CD4-positive, alpha-beta T cell (primary cell): ENCODE measurements at regions not wholly inside any gene's neighbourhood (a gene's known extent, or its start where the extent isn't known, plus 50 kb on each side); places are given as distances from the start of the nearest gene placed in this dataset.

ENCODE experiments used
- ATAC-seq: fragments of 200-7000 bp; cut with Tn5 transposase; one replicate; pipeline ENCODE4 v1.10.0; 2022; ENCODE audit warnings: mild to moderate bottlenecking; ENCODE audit not compliant: poor library complexity
- CTCF ChIA-PET: fragments of 350-600 bp; sonication (Branson Sonifier 250); formaldehyde crosslinking; loops from one replicate; lab custom pipeline; 2021; ENCODE audit warnings: antibody characterized with exemption, inconsistent platforms; lab: Charles Lee
- POLR2A ChIA-PET: fragments of 350-600 bp; sonication (Branson Sonifier 250); formaldehyde crosslinking; loops from one replicate; lab custom pipeline; 2021; ENCODE audit warnings: antibody characterized with exemption, inconsistent platforms; lab: Charles Lee
- DNase-seq, 14 experiments: peaks; one replicate each; pipeline ENCODE4 v3.0.0-alpha.2; 2013 to 2020; ENCODE audit warnings: mixed read lengths in 2 of 14
- H3K27ac ChIP-seq, 2 donors: one replicate each; pipeline versions ENCODE4 v1.5.1 to v1.7.0; 2013; ENCODE audit warnings: low read length in 2 of 2, low read depth in 1 of 2, mild to moderate bottlenecking in 1 of 2
- H3K27me3 ChIP-seq, 2 experiments: 1 replicate in 1 of 2; 2 replicates in 1 of 2; pipeline versions ENCODE4 v1.6.1 to v1.7.0; 2013; ENCODE audit warnings: low read length in 2 of 2, control low read depth in 1 of 2, mild to moderate bottlenecking in 1 of 2, moderate library complexity in 1 of 2; ENCODE audit not compliant: insufficient read depth in 2 of 2, control insufficient read depth in 1 of 2
- H3K36me3 ChIP-seq: one replicate; pipeline ENCODE4 v1.6.1; 2013; ENCODE audit warnings: low read length, control low read depth; ENCODE audit not compliant: insufficient read depth
- H3K4me1 ChIP-seq: one replicate; pipeline ENCODE4 v1.6.1; 2013; ENCODE audit warnings: low read length, control low read depth; ENCODE audit not compliant: insufficient read depth
- H3K4me3 ChIP-seq: one replicate; pipeline ENCODE4 v1.5.1; 2013; ENCODE audit warnings: mild to moderate bottlenecking, low read length, moderate library complexity
- H3K9me3 ChIP-seq, 2 experiments: 1 replicate in 1 of 2; 2 replicates in 1 of 2; pipeline versions ENCODE4 v1.6.1 to v1.7.0; 2013; ENCODE audit warnings: low read length in 2 of 2, mild to moderate bottlenecking in 2 of 2, control low read depth in 1 of 2, moderate library complexity in 1 of 2; ENCODE audit not compliant: control insufficient read depth in 1 of 2, insufficient read depth in 1 of 2
- H3K27ac Mint-ChIP-seq: one replicate; pipeline ENCODE4 v1.8.0; 2020; ENCODE audit warnings: mixed read lengths
- H3K27me3 Mint-ChIP-seq: one replicate; pipeline ENCODE4 v1.8.0; 2021; ENCODE audit warnings: mixed read lengths
- H3K36me3 Mint-ChIP-seq: one replicate; pipeline ENCODE4 v1.8.0; 2021; ENCODE audit warnings: low read depth, mixed read lengths
- H3K4me1 Mint-ChIP-seq: one replicate; pipeline ENCODE4 v1.8.0; 2021; ENCODE audit warnings: low read depth, mixed read lengths
- H3K4me3 Mint-ChIP-seq: one replicate; pipeline ENCODE4 v1.8.0; 2020; ENCODE audit warnings: mild to moderate bottlenecking, mixed read lengths
- H3K9me3 Mint-ChIP-seq: one replicate; pipeline ENCODE4 v1.8.0; 2020; ENCODE audit warnings: mixed read lengths
- CTCF ChIP-seq: fragments of 200-600 bp; IDR thresholded peaks from one replicate; pipeline ENCODE4 v1.8.0; 2022; ENCODE audit warnings: antibody characterized with exemption, mild to moderate bottlenecking
- intact Hi-C, 2 experiments: fragments of 100-400 bp; cut with DNase I in 1 of 2; cut with micrococcal nuclease in 1 of 2; formaldehyde crosslinking; loops; one replicate each; pipeline versions ENCODE4 v1.15.1 to v1.9.0; 2023 to 2025; cut with DNase I, micrococcal nuclease

- intact Hi-C loops: no loop called here
- H3K36me3 Mint-ChIP-seq: no peaks in the 10 kb centered on the region
- Histone ChIP-seq H3K9me3 (no peaks in the 10 kb centered on the region), H3K27me3 (no peaks in the 10 kb centered on the region), H3K4me1 (no peaks in the 10 kb centered on the region), H3K36me3 (no peaks in the 10 kb centered on the region), H3K27ac (no peak overlapping the region), H3K4me3 (no peak overlapping the region)
- no peak overlapping the region for H3K4me3 Mint-ChIP-seq
- no peak for ATAC-seq
- ChIA-PET POLR2A (interaction anchor here (0.5 kb wide), 1 partner anchor 1042 kb away, joined by 3 read pairs; no protein-coding TSS in a partner anchor), CTCF (no interaction called here)
- no peak for TF ChIP-seq CTCF
- no peak for DNase-seq
- no peaks in the 10 kb centered on the region for H3K4me1 Mint-ChIP-seq
- H3K9me3 Mint-ChIP-seq: no peaks in the 10 kb centered on the region
- peaks cover 2% of the 10 kb centered on the region for H3K27me3 Mint-ChIP-seq
- no peak overlapping the region for H3K27ac Mint-ChIP-seq
Measured at GRCh38 chr5:122585371-122585770, 189.5 kb upstream of the SNX2 start.

DNA sequence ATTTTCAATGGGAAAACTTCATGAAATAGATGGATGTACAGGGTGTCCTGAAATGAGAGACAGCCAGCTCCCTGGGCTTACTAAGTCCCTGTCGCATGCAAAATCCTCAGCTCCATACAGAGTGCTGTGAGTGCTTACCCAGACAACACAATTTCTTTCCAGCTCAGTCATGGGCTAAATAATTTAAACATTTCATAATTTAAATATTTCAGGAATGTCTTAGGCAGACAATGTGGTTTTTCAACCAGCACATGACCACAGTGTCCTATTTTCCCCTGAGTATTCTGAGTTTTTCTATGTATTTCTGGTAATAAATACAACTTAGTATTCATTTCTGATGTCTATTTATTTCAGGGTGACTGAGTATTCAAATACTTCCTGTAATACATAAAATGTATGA lies 188.5 kb upstream of the SNX2 start:
- H3K27me3 Mint-ChIP-seq: no peaks in the 10 kb centered on the region
- Histone ChIP-seq H3K36me3 (no peaks in the 10 kb centered on the region), H3K4me3 (no peak overlapping the region), H3K27ac (no peak overlapping the region), H3K27me3 (no peaks in the 10 kb centered on the region), H3K9me3 (no peaks in the 10 kb centered on the region), H3K4me1 (no peaks in the 10 kb centered on the region)
- ChIA-PET POLR2A (no interaction called here), CTCF (no interaction called here)
- H3K4me1 Mint-ChIP-seq: no peaks in the 10 kb centered on the region
- H3K4me3 Mint-ChIP-seq: no peak overlapping the region
- H3K36me3 Mint-ChIP-seq: no peaks in the 10 kb centered on the region
- no peak overlapping the region for H3K27ac Mint-ChIP-seq
- H3K9me3 Mint-ChIP-seq: no peaks in the 10 kb centered on the region
- no peak for DNase-seq
- TF ChIP-seq CTCF: no peak
- no peak for ATAC-seq
- intact Hi-C loops: no loop called here

DNA sequence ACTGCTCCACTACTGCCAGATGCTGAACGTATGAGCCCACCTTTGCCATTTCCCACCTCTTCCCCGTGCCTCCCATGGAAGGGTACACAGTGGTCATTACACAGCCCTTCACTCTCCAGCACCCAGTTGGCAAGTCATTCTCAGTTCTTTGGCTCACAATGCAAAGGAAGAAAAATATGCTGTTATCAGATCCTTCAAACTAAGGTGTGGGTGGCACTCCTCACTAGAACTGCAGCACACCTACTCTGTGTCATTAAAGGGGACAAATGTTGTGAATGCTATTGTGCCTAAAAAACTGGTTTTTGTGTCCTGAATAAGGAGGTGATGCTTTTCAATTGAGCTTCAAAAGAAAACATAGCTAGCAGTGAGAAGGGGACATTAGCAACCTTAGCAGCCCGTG lies 183.1 kb upstream of the SNX2 start:
- Mint-ChIP-seq H3K9me3 (no peaks in the 10 kb centered on the region), H3K4me3 (no peak overlapping the region), H3K27me3 (no peaks in the 10 kb centered on the region), H3K4me1 (no peaks in the 10 kb centered on the region), H3K27ac (no peak overlapping the region), H3K36me3 (no peaks in the 10 kb centered on the region)
- Histone ChIP-seq H3K9me3 (no peaks in the 10 kb centered on the region), H3K27me3 (no peaks in the 10 kb centered on the region), H3K36me3 (no peaks in the 10 kb centered on the region), H3K27ac (no peak overlapping the region), H3K4me1 (no peaks in the 10 kb centered on the region), H3K4me3 (no peak overlapping the region)
- no peak for TF ChIP-seq CTCF
- ATAC-seq (no peak), DNase-seq (no peak)
- POLR2A ChIA-PET: no interaction called here
- CTCF ChIA-PET: no interaction called here
- intact Hi-C loops: no loop called here
